GM10266 (cell line): ENCODE measurements at regions not wholly inside any gene's neighbourhood (a gene's known extent, or its start where the extent isn't known, plus 50 kb on each side); places are given as distances from the start of the nearest gene placed in this dataset.

Experiments
- DNase-seq: peaks from one replicate; pipeline ENCODE4 v3.0.0; 2012; ENCODE audit errors: extremely low spot score
- CTCF ChIP-seq: IDR thresholded peaks from 2 replicates; pipeline ENCODE4 v1.5.1; 2012; ENCODE audit warnings: mild to moderate bottlenecking, low read depth; ENCODE audit not compliant: control insufficient read depth, insufficient read depth; ENCODE audit errors: missing control alignments

GRCh38 chr1:87853576-87854351 lies 525.1 kb downstream of the LMO4 start:
- no peak for DNase-seq
- no peak for TF ChIP-seq CTCF

GRCh38 chr1:87863317-87863716 lies 534.6 kb downstream of the LMO4 start:
- TF ChIP-seq CTCF, result no peak
- DNase-seq, result no peak

- DNase-seq, result no peak
- no peak for TF ChIP-seq CTCF
Measured at GRCh38 chr1:87864676-87865075, 536.0 kb downstream of the LMO4 start.

- no peak for TF ChIP-seq CTCF
- no peak for DNase-seq
Measured at GRCh38 chr1:87866416-87866815, 537.7 kb downstream of the LMO4 start.

GRCh38 chr1:87867626-87868025 lies 538.9 kb downstream of the LMO4 start:
- DNase-seq, result no peak
- TF ChIP-seq CTCF, result no peak

- TF ChIP-seq CTCF, result no peak
- no peak for DNase-seq
Measured at GRCh38 chr1:87869567-87869966, 540.9 kb downstream of the LMO4 start.

- no peak for TF ChIP-seq CTCF
- DNase-seq, result no peak
Measured at GRCh38 chr1:87872189-87872588, 543.5 kb downstream of the LMO4 start.
